Cerebellar cortex (tissue), 1 donor: ENCODE measurements at regions not wholly inside any gene's neighbourhood (a gene's known extent, or its start where the extent isn't known, plus 50 kb on each side); places are given as distances from the start of the nearest gene placed in this dataset.
"Not testable (repeated sequence)": the region's sequence is repeated elsewhere in the genome, so short reads cannot be mapped to it uniquely, and the experiment has no call there.

Experiments used
- DNase-seq: peaks from one replicate; pipeline ENCODE4 v3.0.0-alpha.2; 2015; ENCODE audit warnings: low spot score

DNA sequence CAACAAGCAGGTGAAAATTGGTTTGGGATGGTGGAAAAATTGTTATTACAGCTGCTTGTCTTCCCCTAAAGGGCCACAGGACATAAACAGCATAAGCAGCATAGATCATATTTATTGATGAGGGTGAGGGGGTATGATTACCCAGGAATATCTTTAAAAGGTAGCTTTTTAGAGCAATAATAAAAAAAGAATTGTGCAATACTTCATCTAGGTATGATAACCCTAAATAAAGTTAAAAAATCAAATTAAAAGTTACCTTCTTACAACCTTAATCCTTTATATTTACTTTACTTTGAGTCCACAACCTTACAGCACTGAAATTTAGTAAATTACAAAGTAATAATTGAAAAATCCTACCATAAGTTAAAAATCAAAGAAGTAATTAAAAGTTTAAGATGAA lies 653.3 kb upstream of the RGS18 start:
- DNase-seq, result no peak

- DNase-seq, result no peak
Measured at GRCh38 chr1:191508239-191508638, 650.0 kb upstream of the RGS18 start.

DNA sequence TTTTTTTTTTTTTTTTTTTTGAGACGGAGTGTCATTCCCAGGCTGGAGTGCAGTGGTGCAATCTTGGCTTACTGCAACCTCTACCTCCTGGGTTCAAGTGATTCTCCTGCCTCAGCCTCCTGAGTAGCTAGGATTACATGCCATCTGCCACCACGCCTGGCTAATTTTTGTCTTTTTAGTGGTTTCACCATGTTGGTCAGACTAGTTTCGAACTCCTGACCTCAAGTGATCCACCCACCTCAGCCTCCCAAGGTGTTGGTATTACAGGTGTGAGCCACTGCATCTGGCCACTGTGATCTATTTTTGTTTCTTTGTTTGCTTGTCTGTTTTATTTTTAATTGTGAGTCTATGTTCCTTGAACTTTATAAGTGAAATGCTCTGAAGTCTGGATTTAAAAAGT lies 646.8 kb upstream of the RGS18 start:
- not testable (repeated sequence) for DNase-seq

DNA sequence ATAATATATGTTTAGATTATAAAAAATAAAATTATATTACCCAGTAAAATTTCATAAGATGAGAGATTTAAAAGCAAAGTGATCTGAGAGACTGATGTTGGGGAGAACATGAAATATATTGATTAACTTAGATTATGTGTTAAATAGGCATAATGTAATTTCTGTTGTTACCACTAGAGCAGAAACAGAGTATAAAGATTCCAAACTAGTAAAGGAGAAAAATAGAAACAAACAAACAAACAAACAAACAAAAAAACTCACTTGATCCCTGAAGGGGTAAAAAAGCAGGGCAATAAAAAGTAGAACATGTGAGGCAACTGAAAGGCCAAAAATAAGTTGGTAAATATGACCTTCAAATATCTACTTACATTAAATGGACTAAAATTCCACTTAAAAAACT lies 640.4 kb upstream of the RGS18 start:
- no peak for DNase-seq

DNA sequence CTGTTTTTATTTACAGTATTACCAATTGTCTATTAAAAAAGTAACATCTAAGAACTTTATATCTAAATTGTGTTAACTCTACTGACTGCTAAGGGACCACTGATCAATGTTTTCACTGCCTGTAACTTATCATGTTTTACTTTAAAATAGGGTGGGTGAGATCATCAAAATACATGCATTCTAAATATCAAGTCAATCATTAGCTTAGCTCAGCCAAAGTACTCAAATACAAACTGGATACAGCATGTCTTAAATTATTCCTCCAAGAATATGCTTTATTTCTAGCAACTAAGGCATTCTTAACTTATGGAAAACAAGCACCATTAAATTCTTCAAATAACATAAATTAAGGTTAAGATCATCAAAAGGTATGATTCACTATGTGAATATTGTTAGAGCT lies 638.7 kb upstream of the RGS18 start:
- no peak for DNase-seq

DNA sequence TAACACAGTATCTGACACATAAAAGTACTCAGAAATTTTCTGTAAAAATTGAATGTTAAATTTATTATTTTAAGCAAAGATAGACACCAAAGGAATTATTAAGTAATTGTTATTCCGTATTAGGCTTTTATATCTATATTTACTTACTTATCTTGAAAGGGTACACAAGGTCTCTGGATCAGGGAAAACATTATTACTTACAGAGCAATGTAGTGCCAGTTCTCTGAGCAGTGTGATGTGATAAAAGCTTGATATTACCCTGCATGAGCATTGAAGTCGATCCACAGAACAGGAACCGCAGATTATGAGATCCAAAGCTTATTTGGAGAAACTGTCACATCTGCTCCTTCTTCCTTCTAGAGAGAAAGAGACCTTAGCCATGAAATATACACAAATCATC lies 637.9 kb upstream of the RGS18 start:
- DNase-seq, result no peak

DNA sequence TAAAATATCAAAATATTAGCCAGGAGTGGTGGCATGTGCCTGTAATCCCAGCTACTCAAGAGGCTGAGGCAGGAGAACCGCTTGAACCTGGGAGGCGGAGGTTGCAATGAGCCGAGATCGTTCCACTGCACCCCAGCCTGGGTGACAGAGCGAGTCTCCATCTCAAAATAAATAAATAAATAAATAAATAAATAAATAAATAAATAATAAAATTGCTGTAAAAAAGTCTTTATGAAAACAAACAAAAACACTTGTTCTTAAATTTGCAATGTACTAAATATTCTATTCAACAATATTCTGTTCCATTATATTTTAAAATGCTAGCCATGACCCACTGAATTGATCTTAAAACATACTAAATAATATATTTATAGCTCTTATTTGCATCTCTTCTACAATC lies 632.3 kb upstream of the RGS18 start:
- not testable (repeated sequence) for DNase-seq

DNA sequence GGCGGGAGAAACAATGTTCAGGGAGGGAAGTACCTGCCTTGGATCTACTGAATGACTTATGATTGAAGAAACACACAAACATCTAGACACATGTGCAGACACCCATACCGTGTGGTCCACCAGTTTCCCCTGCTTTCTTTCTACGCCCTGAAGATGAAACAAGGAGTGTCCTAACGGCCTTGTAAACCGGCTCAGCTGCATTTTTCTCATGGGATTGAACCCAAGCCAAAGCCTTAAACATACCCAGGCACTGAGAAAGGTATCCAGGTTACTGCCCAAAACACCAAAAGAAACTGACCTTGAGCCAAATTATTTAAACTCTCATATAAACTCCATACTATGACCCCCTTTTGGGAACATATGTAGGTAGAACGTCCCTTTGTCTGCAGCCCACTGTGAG lies 630.0 kb upstream of the RGS18 start:
- DNase-seq, result no peak

DNA sequence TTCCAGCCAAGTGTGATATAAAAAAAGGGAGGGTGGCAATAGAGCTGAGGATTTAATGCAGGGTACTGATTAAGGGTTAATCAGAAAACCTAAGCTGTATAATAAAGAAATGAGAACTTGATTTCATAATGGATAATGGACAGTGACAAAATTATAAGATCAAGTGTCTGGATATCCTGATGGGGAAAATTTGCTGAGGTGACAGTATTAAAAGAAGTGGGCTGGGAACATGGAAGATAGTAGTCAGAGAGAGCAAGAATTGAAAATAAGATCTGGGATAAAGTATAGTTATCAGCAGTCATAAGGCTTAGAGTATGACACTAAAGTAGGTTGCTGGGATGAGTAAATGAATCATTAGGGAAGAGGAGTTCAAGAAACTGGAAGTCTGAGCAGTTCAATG lies 627.3 kb upstream of the RGS18 start:
- no peak for DNase-seq

- no peak for DNase-seq
Measured at GRCh38 chr1:191533254-191533653, 625.0 kb upstream of the RGS18 start.

- no peak for DNase-seq
Measured at GRCh38 chr1:191536791-191537429, 621.4 kb upstream of the RGS18 start.

- DNase-seq, result no peak
Measured at GRCh38 chr1:191541758-191542157, 616.5 kb upstream of the RGS18 start.

DNA sequence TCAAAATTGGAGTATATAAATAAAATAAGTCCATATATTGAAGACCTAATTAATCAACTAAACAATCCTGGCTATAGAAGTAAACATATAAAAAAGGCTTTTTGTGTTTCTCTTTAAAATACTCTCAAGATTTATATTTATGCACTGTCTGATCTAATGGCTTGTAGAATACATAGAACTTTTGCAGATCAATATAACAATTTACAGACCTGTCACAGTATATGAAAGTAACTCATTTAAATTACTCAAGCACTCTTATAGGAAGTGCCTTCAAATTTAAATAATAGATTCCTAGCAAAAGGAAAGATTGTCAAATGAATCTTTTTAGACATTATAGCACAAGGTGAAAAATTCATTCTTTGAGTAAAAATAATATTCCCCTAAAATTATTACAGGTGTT lies 615.8 kb upstream of the RGS18 start:
- no peak for DNase-seq

- DNase-seq, result no peak
Measured at GRCh38 chr1:191546803-191547202, 611.5 kb upstream of the RGS18 start.

- DNase-seq, result no peak
Measured at GRCh38 chr1:191551019-191551418, 607.2 kb upstream of the RGS18 start.

DNA sequence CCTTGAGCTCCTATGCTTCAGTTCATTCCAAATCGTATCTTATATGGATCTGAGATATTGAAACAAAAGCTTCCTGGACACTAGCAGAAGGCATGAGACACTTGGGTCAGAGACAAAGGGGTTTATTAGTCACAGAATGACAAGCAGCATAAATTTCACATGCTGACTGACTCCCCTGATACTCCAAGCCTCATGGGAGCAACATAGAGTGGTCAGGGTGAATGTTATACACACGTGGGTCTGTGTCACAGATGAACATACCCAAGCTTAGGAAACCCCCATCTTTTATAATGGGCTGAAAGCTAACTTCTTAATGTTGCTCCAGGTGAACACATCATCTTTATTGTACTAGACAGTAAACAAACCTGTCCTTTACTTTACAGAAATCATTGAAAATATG lies 599.9 kb upstream of the RGS18 start:
- no peak for DNase-seq

- DNase-seq, result no peak
Measured at GRCh38 chr1:191561276-191561675, 597.0 kb upstream of the RGS18 start.

DNA sequence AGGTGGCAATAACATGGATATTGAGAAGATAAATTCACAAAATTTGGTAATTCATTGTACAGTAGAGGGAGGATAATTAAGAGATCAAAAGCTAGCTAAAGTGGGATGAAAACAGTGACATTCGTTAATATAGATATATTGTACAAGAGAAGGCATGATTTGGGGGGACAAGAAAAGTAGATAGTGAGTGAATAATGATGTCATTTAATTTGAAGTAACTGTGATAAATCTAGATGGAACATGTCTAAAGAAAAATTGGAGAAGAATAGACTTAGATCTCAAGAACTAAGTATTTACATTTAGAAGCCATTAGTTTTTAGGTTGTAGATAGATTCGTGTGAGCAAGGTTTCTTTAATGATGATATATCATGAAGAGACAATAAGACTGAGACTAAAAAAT lies 594.0 kb upstream of the RGS18 start:
- DNase-seq, result no peak

DNA sequence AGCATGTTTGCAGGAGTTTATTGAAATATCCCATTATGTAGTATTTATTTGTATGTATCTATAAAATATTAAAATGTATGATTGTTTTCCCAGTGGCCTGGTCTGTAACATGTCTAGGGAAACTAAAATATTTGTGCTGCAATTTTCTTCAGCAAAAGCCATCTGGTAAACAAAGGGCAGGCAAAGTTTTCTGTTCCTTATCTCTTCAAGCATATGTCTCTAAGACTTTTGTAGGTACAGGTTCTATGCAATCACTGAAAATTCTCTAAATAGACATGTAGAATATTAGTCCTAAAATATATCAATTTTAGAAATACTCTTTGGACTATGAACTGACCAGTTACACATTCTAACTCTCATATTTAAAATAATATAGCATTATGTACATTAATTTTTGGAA lies 585.8 kb upstream of the RGS18 start:
- no peak for DNase-seq

- DNase-seq, result no peak
Measured at GRCh38 chr1:191575180-191575579, 583.1 kb upstream of the RGS18 start.

- no peak for DNase-seq
Measured at GRCh38 chr1:191575746-191576145, 582.5 kb upstream of the RGS18 start.

- no peak for DNase-seq
Measured at GRCh38 chr1:191577213-191577612, 581.0 kb upstream of the RGS18 start.

GRCh38 chr1:191578281-191578680 lies 580.0 kb upstream of the RGS18 start:
- DNase-seq, result no peak

GRCh38 chr1:191579019-191579418 lies 579.2 kb upstream of the RGS18 start:
- DNase-seq, result no peak

GRCh38 chr1:191582169-191582568 lies 576.1 kb upstream of the RGS18 start:
- DNase-seq, result no peak
